ENCODE measurements at regions not wholly inside any gene's neighbourhood (a gene's known extent, or its start where the extent isn't known, plus 50 kb on each side); places are given as distances from the start of the nearest gene placed in this dataset.

DNA sequence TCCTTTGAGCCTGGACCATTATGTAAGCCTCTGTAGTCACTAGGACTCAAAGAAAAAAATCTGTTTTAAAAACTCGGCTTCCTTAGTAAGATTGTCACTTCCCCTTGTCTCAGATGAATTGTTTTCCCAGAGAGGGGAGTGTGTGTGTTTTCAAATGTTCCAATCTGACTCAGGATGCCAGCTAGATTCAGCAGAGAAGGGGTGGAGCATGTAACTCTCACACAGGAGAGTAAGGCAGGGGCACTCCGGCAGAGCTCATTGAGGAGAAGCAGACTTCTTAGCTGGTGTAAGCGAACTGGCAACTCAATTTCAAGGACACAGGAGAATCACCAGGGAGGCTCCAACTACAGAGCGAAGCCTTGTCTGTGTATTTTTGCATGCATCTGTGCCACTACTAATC is 623.2 kb downstream of the LMO4 start:
- no peak for TF ChIP-seq ESRRG (CRISPR knock-in tag; IDR thresholded peaks at IDR 0.05)
- TF ChIP-seq ZFP30 (CRISPR knock-in tag; IDR thresholded peaks at IDR 0.05): no peak
- TF ChIP-seq ZNF565 (CRISPR knock-in tag; conservative IDR thresholded peaks at IDR 0.05; ENCODE audit: low read depth): no peak
